ENCODE measurements at regions not wholly inside any gene's neighbourhood (a gene's known extent, or its start where the extent isn't known, plus 50 kb on each side); places are given as distances from the start of the nearest gene placed in this dataset.

GRCh38 chr13:22141716-22142115 lies 470.8 kb downstream of the FGF9 start:
- DNase-seq, result no peak

GRCh38 chr13:22143671-22144070 lies 472.8 kb downstream of the FGF9 start:
- no peak for DNase-seq

- DNase-seq, result no peak
These were observed 473.9 kb downstream of the FGF9 start for GRCh38 chr13:22144806-22145205.

- DNase-seq, result no peak
These were observed 477.3 kb downstream of the FGF9 start for GRCh38 chr13:22148187-22148586.

GRCh38 chr13:22152751-22153150 lies 481.9 kb downstream of the FGF9 start:
- no peak for DNase-seq

GRCh38 chr13:22154041-22154440 lies 483.2 kb downstream of the FGF9 start:
- no peak for DNase-seq

- DNase-seq, result no peak
These were observed 491.0 kb downstream of the FGF9 start for GRCh38 chr13:22161871-22162270.

- no peak for DNase-seq
These were observed 492.0 kb downstream of the FGF9 start for GRCh38 chr13:22162889-22163288.

- no peak for DNase-seq
These were observed 497.7 kb downstream of the FGF9 start for GRCh38 chr13:22168437-22169190.

- DNase-seq, result no peak
These were observed 498.6 kb downstream of the FGF9 start for GRCh38 chr13:22169473-22169872.

- DNase-seq, result no peak
These were observed 502.7 kb downstream of the FGF9 start for GRCh38 chr13:22173610-22174009.

- no peak for DNase-seq
These were observed 504.4 kb downstream of the FGF9 start for GRCh38 chr13:22175241-22175640.

GRCh38 chr13:22175815-22176214 lies 504.9 kb downstream of the FGF9 start:
- DNase-seq, result no peak

- DNase-seq, result no peak
These were observed 506.2 kb downstream of the FGF9 start for GRCh38 chr13:22176968-22177520.

GRCh38 chr13:22178878-22179277 lies 508.0 kb downstream of the FGF9 start:
- DNase-seq, result no peak

GRCh38 chr13:22187329-22187728 lies 516.5 kb downstream of the FGF9 start:
- no peak for DNase-seq

GRCh38 chr13:22189176-22190048 lies 518.5 kb downstream of the FGF9 start:
- DNase-seq, result no peak

- DNase-seq, result no peak
These were observed 522.2 kb downstream of the FGF9 start for GRCh38 chr13:22193070-22193469.

- no peak for DNase-seq
These were observed 523.4 kb downstream of the FGF9 start for GRCh38 chr13:22194106-22194805.

- no peak for DNase-seq
These were observed 524.9 kb downstream of the FGF9 start for GRCh38 chr13:22195726-22196125.

GRCh38 chr13:22196777-22197176 lies 525.9 kb downstream of the FGF9 start:
- DNase-seq, result no peak

GRCh38 chr13:22198001-22198400 lies 527.1 kb downstream of the FGF9 start:
- DNase-seq, result no peak

GRCh38 chr13:22198641-22199217 lies 527.9 kb downstream of the FGF9 start:
- DNase-seq, result no peak
